ENCODE measurements at regions not wholly inside any gene's neighbourhood (a gene's known extent, or its start where the extent isn't known, plus 50 kb on each side); places are given as distances from the start of the nearest gene placed in this dataset.
"Not testable (repeated sequence)": the region's sequence is repeated elsewhere in the genome, so short reads cannot be mapped to it uniquely, and the experiment has no call there.

DNA sequence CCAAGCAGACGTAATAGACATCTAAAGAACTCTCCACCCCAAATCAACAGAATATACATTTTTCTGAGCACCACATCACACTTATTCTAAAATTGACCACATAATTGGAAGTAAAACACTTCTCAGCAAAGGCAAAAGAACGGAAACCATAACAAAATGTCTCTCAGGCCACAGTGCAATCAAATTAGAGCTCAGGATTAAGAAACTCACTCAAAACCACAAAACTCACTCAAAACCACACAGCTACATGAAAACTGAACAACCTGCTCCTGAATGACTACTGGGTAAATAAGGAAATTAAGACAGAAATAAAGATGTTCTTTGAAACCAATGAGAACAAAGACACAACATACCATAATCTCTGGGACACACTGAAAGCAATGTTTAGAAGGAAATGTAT lies 1879.4 kb upstream of the CELF4 start:
- not testable (repeated sequence) for DNase-seq (ENCODE audit: low spot score)

DNA sequence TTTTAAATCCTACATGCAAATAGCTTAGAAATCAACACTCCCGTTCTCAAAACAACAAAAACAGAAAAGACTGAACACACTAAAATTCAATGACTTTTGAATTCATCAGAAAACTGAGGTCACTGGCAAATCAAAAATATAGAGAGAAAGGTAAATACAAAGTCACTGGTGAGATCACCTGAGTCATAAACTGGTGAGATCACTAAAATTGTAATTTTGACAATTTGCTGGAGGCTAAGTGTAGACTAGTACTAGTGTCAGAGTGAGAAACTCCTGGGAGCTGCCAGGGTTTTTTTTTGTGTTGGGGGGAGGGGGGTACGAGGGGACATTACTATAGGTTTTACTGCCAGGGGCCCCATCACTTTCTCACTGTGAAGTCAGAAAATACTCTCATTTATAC lies 1876.0 kb upstream of the CELF4 start:
- no peak for DNase-seq (ENCODE audit: low spot score)

DNA sequence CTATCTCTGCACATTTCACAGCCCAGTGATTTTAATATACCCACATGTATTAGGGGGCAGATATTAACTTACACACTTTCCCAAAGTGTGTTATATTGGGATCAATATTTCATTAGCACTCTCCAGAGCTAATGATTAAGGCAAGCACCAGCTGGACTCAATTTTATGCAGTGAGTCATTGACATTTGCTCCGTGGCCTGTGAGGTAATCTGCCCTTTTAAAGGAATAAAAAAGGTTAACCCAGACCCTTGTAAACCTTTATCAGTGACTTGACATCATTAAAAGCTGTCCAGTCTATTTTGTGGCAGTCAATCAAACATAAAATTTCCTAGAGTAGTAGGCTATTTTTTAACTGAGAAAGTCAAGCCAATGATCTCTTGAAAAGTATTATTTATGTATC lies 1870.4 kb upstream of the CELF4 start:
- DNase-seq (ENCODE audit: low spot score), result no peak

DNA sequence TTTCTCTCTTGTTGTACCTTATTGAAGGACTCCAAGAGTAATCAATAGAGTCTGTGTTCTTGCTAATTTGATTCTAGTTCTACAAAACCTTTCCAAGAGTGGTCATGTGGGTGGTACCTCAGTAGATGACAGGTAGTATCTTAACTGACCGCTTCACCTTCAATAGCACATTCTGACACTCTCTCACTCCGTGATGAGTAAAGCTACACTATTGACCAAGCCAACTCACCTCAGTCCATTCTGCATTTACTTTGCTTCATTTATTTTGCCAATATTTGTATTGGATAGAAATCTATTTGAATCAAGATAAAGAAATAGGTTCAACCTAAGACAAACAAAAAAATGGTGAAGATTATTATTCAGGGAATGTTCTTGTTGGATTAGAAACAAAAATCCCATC lies 1869.6 kb upstream of the CELF4 start:
- no peak for DNase-seq (ENCODE audit: low spot score)

DNA sequence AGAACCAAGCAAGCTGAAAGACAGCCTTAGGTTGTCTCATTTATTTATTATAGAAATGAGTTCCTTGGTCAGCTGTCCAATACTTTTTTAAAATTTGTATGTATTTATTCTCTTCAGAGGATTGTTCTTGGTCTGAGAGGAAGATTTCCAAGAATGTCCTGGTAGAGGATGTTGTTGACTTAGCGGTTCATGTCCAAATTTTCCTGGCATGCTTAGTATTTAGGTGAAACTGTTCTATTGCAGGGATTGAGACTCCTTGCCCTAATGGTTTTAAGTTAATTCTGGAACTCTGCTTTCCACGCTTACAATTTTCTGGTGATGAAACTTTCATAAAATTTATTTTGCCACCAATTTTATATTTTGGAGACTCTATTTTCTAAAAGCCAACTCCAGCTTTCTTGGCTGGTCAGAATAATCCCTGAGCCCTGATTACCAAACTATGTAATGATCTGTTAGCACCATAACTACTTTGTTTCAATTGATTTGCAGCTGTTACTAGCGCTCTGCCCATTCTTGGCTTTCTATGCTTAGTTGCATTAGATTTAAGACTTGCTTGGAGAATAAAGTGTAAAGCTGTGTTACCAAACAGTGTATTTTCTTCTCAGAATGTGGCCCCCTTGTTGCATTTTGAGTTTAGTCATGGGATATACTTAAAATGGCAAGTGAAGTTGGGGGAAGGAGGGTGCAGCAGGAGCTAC lies 1868.8 kb upstream of the CELF4 start:
- DNase-seq (ENCODE audit: low spot score), result no peak

DNA sequence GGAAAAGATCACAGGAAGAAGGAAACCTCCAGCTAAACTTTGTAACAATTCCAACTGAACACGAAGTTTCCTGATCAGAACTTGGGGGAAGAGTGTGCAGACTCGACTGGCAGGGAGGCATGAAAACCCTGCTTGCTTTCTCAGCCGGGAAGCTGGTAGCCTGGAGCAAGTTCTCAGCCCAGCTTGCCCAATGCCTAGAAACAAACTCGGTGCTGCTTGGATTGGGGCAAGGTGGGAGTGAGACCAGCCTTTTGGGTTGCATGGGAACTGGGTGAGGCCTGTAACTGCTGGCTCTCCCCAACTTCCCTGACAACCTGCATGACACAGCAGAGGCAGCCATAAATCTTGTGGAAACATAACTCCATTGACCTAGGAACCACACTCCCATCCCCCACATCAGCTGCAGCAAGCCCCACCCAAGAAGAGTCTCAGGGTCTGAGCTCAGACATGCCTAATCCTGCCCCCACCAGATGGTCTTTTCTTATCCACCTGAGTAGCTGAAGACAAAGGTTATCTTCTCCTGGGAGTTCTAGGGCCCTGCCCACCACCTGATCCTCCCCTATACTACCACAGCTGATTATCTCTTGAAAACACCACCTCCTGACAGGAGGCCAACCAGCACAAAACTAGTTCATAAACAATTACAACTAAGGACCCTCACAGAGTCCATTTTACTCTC lies 1859.7 kb upstream of the CELF4 start:
- DNase-seq (ENCODE audit: low spot score), result no peak

DNA sequence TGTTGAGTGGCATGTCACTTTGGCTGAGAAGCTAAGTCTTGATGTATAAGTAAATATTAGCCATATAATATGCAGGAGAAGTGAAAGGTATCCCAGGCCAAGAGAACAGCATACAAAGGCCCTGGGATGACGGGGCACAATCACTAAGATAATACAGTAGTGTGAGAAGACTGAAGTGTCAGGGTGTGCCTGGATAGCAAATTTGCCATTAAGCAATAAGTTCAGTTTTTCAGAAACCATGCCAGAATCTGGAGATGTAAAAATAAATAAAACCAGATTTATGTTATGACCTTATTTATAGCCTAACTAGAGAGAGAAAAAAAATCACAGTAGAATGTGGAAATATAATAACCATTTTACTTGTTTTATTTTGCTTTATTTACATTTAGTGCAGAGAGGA lies 1858.7 kb upstream of the CELF4 start:
- no peak for DNase-seq (ENCODE audit: low spot score)

DNA sequence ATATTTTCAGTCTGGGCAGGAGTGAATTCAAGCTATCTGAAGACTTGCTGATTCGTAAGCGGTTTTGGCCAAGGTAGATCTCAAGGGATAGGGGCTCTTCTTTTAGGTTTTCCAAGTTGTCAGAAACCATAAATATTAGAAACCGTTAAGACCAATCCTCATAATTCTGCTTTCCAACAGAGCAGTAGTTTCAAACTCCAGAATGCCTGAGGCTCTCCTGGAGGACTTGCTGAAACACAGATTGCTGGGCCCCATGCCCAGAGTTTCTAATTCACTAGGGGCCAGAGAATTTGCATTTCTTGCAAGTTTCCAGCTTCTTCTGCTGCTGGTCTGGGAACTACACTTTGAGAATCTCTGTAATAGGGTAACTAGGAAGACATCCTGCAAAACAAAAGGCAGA lies 1855.7 kb upstream of the CELF4 start:
- no peak for DNase-seq (ENCODE audit: low spot score)

DNA sequence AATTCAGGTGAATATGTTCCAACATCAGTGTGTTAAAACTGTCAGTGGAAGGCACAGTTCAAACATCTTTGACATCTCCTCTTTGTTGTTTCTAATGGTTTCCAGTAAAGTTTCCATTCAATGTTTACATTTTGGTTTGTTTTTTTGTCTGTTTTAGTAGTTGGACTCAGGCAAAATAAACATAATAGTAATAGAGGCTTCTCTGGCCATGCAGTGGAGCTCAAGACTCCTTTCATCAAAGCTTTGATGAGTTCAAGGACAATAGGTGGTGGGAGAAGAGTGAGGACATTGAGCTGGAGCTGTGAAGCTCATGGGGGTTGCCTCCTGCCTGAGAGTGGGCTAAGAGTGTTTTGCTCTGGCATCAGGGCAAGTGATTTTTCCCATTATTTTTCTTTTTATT lies 1853.7 kb upstream of the CELF4 start:
- DNase-seq (ENCODE audit: low spot score), result no peak

DNA sequence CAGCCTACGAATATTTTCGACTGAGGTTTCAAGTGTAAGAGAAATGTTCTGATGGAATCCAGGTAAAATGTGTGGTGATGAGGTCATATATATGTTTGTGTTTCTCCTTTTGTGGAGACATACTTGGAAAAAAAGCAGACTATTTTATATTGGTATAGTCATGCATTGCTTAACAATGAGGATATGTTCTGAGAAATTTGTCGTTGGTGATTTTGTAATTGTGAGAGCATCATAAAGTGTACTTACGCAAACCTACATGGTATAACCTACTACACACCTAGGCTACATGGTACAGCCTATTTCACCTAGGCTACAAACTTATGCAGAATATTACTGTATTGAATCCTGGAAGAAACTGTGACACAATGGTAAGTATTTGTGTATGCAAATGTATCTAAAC lies 1849.9 kb upstream of the CELF4 start:
- DNase-seq (ENCODE audit: low spot score), result no peak

DNA sequence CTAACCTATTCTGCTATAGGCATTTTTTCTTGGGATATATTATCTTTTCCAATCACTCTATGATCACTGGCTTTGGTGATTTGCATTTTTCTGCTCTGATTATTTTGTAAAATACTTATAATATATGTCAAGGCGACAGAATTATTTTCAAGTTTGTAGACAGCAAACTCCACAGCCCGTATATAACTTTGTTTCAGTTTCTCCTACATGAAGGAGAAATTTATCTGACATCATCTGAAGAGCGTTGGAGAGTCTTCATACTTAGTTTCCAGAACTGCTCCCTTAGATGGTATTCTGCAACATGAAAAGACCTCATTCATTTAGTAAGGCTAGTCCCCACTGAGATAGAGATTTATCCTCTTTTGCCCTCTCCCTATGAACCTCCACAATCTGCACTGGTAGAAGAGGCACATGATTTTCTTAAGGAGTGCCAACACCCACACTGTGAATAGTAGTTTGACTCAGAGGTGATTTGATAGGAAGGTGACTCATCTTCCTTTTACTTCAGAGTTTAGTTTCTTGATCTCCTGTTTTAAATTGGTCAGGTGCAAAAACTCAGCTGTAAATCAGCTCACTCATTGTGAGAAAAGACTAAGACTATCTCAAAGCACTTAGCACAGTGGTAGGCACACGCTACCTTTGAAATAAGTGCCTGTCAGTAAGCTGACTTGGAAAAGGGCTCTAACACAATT lies 1848.6 kb upstream of the CELF4 start:
- DNase-seq (ENCODE audit: low spot score), result peak; percentile 38

DNA sequence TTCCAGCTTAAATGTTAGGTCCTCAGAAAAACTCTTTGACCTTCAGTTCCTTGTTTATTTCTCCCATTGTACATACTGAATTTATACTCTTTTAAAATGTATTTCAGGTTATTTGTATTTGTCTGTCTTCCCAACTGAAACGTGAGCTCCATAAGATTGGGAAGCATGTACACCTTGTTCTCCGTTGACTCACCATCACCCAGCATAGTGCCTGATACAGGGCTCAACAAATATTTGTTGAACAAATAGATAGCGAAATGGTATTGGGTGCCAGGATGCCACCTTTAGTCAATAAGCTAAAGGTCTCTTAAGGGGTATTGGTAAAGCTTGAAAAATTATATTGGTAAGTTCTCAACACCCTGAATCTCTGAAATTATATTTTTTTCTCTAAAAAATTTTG lies 1841.3 kb upstream of the CELF4 start:
- no peak for DNase-seq (ENCODE audit: low spot score)

DNA sequence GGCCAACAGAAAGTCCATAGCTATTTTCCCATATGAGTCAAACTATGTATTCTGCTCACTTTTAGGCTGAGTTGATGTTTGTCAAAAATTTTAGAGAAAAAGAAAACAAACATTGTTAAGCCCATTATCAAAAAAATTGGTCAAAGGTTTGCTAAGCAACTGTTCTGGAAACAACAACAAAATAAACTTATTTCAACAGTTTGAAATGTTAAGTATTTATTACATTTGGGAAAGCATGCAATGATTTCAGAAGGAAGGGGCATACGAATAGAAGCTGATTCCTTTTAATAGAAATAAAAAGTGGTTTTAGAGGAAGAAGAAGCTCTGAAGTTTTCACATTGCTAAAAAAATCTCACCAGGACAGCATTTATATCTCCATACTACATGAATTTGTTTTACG lies 1837.5 kb upstream of the CELF4 start:
- DNase-seq (ENCODE audit: low spot score), result no peak

DNA sequence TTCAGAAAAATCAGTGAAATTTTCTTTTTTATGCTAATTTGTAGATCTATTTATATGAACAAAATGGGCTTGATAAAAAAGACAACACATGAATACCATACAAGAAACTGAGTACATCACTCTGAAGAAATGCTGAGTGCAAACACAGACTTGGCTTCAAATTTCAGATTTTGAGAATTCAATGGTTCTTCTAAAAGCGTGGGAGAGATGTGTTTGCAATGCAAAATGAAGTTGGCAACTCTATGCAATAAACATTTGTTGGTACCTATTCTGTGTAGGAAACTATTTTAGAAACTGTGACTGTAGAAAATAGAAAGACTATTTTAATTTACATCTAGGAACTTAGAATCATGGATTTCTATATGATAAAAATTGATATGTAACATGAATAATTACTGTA lies 1834.1 kb upstream of the CELF4 start:
- no peak for DNase-seq (ENCODE audit: low spot score)

DNA sequence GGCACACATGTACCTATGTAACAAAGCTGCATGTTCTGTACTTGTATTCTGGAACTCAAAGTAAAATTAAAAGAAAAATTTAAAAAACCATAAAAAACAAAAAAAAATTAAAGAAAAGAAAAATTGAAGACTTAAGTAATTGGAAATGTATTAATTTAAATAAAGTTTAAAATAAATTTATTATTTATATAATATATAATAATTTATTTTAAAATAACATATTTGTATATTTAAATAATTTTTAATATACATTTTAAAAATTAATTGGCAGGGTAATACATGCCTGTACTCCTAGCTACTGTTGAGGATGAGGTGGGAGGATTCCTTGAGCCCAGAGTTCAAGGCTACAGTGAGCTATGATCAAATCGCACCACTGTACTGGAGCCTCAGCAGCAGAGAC lies 1830.6 kb upstream of the CELF4 start:
- no peak for DNase-seq (ENCODE audit: low spot score)

DNA sequence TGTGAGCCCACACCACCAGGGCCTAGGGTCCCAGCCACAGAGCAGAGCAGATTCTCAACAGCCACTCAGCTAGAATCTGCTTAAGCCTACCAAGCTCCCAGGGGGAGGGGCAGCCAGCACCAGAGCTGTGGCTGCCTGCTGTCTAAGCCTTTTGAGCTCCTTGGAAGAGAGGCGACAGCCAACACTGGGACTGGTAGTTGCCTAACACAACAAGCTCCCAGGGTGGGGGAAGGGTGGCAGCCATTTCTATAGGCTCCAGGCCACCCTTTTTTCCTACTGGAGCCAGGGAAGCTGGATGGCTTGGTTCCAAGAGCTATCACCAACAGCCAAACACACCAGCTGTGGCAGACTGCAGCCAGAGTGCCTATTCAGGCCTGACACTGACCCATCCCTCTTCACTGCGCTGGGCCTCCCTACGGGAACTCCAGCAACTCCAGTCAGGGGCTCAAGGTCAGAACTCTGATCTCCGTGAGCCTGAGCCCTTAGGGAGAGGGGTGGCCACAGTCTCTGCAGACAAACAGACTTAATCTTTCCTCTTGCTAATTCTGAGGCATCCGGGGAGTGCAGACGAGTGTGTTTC lies 1824.3 kb upstream of the CELF4 start:
- DNase-seq (ENCODE audit: low spot score), result no peak

DNA sequence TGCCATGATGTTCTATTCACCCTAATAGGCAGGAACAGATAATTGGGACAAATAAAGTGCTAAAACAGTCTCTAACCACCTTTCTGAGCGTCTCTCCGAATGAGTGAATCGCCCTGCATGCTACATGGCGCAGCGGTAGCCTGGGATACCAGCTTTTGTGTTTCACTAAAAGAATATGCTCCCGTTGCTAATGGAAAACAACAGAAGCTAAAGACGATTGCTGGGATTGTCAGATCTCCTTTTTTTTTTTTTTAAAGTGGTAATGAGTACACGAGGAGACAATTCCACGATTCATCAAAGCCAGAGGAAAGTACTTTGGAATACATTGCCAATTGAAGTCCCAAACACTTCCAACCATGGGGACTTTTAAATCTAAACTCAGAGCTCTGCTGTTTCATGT lies 1815.3 kb upstream of the CELF4 start:
- no peak for DNase-seq (ENCODE audit: low spot score)

DNA sequence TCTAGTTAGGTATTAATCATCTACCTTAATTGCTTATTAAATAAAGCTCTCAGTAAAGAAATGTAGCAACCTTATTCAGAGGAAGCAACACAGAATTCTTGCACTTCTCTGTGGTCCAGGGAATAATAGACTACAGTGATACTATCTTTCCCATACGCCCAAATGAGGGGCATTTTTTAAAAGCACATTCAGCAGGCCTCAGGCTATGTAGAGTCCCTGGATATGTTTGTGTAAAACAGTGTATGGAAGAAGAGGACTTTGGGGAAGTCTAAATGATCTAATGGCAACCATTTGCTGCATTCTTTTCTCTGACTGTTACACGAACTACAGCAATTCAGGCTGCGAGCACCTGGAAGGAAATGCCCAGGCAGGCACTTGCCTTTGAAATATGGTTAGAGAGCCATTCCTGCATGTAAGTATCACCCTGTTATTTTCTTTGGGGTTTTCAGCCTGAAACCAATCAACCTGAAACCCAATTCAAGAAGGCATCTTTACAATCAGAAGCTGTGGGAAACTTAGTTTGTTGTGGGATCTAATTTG lies 1814.7 kb upstream of the CELF4 start:
- DNase-seq (ENCODE audit: low spot score), result no peak

DNA sequence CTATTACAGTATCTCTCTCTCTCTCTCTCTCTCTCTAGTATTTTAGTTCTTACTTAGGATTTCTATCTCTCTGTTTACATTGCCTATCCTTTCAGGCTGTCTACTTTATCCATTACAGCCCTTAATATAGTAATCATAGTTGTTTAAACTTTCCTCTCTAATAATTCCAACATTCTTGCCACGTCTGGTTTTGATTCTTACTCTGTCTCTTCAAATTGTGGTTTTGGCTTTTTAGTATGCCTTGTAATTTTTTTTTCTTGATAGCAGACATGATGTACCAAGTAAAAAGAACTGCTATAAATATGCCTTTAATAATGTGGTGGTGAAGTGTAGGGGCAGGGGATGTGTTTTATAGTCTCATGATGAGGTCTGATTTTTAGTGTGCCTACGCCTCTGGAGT lies 1809.5 kb upstream of the CELF4 start:
- DNase-seq (ENCODE audit: low spot score), result no peak

DNA sequence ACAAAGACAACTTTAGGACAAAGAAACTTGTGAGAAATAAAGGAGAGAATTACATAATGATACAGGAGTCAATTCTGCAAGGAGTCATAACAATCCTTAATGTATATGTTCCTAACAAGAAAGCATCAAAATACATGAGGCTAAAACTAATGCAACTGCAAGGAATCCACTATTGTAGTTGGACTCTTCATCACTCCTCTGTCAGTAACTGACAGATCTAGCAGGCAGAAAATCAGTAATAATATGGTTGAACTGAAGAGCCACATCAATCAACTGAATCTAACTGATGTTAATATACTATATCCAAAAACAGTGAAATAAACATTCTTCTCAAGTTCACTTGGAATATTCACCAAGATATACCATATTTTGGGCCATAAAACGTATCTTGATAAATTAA lies 1806.4 kb upstream of the CELF4 start:
- no peak for DNase-seq (ENCODE audit: low spot score)

DNA sequence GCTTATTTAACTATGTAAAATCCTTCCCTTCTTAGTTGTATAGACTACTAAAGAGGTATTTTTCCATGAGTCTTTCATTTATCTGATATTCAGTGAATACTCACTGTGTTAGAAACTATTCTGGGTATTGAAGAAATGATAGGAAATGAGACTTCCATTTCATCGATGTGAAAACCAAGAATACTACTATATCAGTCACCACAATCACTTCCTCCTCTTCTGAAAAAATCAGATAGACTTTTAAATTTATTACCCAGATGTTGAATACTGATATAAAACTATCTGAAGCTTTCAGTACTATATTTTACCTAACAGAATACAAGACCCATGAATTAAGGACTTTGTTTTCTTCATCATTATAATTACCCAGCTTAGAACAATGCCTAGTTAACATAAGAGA lies 1801.1 kb upstream of the CELF4 start:
- no peak for DNase-seq (ENCODE audit: low spot score)

DNA sequence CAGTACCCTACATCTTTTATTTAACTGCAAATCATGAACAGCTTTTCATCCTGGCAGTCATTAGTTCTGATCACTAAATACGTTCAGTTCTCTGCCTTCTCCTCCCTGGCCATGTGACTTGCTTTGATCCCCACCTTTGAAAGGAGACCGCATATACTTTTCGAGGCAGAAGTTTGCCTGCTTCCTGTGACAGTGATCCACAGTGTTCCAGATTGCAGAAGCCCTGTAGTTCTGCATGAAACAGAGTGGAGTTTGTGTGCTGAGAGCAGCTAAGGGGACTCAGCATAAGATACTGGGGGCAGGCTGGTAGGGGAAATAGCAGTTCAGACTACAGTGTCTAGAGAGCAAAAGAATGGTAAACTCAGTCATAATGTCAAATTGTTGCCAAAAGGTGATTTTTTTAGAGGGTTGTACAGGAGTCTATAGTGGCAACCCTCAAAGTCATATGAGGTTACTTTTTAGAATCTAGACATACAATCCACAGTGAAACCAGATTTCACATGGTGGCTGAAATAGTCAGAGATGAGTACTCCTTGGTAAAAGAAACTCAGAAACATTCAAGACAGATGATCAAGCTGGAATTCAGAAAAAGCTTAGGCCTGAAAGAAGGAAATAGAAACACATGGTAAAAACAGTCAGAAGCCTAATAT lies 1800.4 kb upstream of the CELF4 start:
- no peak for DNase-seq (ENCODE audit: low spot score)
